ENCODE measurements at regions not wholly inside any gene's neighbourhood (a gene's known extent, or its start where the extent isn't known, plus 50 kb on each side); places are given as distances from the start of the nearest gene placed in this dataset.

DNA sequence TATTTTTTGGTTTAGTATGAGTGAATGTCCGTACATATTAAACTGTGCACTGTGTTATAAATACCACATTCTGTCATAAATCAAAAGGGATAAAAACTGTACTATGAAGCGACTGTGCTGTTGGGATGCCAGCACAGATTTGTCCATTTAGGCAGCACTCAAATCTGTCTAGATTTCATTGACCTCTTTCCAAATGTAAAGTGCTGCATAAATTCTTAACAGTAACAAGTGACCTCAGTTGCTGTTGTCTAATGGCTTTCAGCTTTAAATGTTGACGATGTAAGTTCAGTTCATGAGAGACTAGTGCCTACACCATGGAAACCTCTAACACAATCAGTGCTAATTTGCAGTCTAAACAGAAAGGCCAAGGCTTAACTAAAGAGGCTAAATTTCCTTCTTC lies 531.4 kb upstream of the LMO3 start:
- TF ChIP-seq POLR2A (IDR thresholded peaks at IDR 0.05) (no peak), POLR2AphosphoS5 (IDR thresholded peaks at IDR 0.05) (no peak), EP300 (IDR thresholded peaks at IDR 0.05; ENCODE audit: low read depth) (no peak)
- TF ChIP-seq, protein P1, sequence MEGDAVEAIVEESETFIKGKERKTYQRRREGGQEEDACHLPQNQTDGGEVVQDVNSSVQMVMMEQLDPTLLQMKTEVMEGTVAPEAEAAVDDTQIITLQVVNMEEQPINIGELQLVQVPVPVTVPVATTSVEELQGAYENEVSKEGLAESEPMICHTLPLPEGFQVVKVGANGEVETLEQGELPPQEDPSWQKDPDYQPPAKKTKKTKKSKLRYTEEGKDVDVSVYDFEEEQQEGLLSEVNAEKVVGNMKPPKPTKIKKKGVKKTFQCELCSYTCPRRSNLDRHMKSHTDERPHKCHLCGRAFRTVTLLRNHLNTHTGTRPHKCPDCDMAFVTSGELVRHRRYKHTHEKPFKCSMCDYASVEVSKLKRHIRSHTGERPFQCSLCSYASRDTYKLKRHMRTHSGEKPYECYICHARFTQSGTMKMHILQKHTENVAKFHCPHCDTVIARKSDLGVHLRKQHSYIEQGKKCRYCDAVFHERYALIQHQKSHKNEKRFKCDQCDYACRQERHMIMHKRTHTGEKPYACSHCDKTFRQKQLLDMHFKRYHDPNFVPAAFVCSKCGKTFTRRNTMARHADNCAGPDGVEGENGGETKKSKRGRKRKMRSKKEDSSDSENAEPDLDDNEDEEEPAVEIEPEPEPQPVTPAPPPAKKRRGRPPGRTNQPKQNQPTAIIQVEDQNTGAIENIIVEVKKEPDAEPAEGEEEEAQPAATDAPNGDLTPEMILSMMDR (IDR thresholded peaks at IDR 0.05), result no peak

Measured in transverse colon (tissue), 4 donors.